H1 (cell line): ENCODE measurements at regions not wholly inside any gene's neighbourhood (a gene's known extent, or its start where the extent isn't known, plus 50 kb on each side); places are given as distances from the start of the nearest gene placed in this dataset.

Experiments
- CTCF ChIA-PET: fragments of 300-600 bp; sonication (Branson Sonifier 250); formaldehyde crosslinking; loops from one replicate; lab custom pipeline; 2021; ENCODE audit not compliant: partially characterized antibody; lab: Charles Lee
- POLR2A ChIA-PET: fragments of 300-600 bp; sonication (Branson Sonifier 250); formaldehyde crosslinking; loops from one replicate; lab custom pipeline; 2021; ENCODE audit warnings: inconsistent platforms; ENCODE audit not compliant: partially characterized antibody; lab: Charles Lee
- DNase-seq, 2 experiments: peaks; one replicate each; pipeline versions ENCODE4 v3.0.0 to v3.0.0-alpha.2; 2010 to 2022; ENCODE audit warnings: low spot score in 2 of 2, low read depth in 1 of 2, mixed read lengths in 1 of 2
- FAIRE-seq: peaks from 2 replicates; lab custom pipeline; 2011; peaks lifted over from hg19 to GRCh38; lab: Jason Lieb, UNC
- H2AFZ ChIP-seq: 2 replicates; pipeline ENCODE4 v1.8.1; 2012; ENCODE audit warnings: low read length, inconsistent platforms
- H2AK5ac ChIP-seq: 2 replicates; pipeline ENCODE4 v1.6.1; 2013; ENCODE audit warnings: low read depth, low read length
- H2BK120ac ChIP-seq: replicated peaks from 2 replicates; pipeline ENCODE3; 2013; ENCODE audit warnings: low read depth, low read length, inconsistent platforms
- H2BK12ac ChIP-seq: 2 replicates; pipeline ENCODE4 v1.6.1; 2013; ENCODE audit warnings: low read depth, low read length
- H2BK15ac ChIP-seq: 2 replicates; pipeline ENCODE4 v1.6.1; 2013; ENCODE audit warnings: low read length
- H2BK20ac ChIP-seq: 2 replicates; pipeline ENCODE4 v1.6.1; 2013; ENCODE audit warnings: low read length
- H2BK5ac ChIP-seq: 2 replicates; pipeline ENCODE4 v1.6.1; 2013; ENCODE audit warnings: low read depth, low read length
- H3K14ac ChIP-seq: 2 replicates; pipeline ENCODE4 v1.6.1; 2013; ENCODE audit warnings: inconsistent platforms; ENCODE audit not compliant: insufficient read length
- H3K18ac ChIP-seq: 2 replicates; pipeline ENCODE4 v1.6.1; 2013; ENCODE audit warnings: low read length; ENCODE audit errors: extremely low read depth
- H3K23ac ChIP-seq: 2 replicates; pipeline ENCODE4 v1.6.1; 2013; ENCODE audit warnings: inconsistent platforms; ENCODE audit not compliant: insufficient read length
- H3K23me2 ChIP-seq: 2 replicates; pipeline ENCODE4 v1.6.1; 2013; ENCODE audit warnings: low read depth, low read length
- H3K27ac ChIP-seq: 2 replicates; pipeline ENCODE4 v1.6.1; 2011; ENCODE audit warnings: low read depth, low read length, inconsistent platforms
- H3K27me3 ChIP-seq, 4 experiments: replicated peaks in 1 of 4; 1 replicate in 1 of 4; 2 replicates in 3 of 4; pipeline versions ENCODE4 v1.6.1 to v1.8.1; 2011 to 2013; ENCODE audit warnings: low read length in 3 of 4, mild to moderate bottlenecking in 3 of 4, inconsistent platforms in 2 of 4, mixed read lengths in 2 of 4, moderate library complexity in 1 of 4; ENCODE audit not compliant: control insufficient read depth in 3 of 4, insufficient read depth in 3 of 4; ENCODE audit errors: extremely low read depth in 1 of 4
- H3K36me3 ChIP-seq, 4 experiments: 2 replicates each; pipeline versions ENCODE4 v1.6.1 to v1.8.1; 2011 to 2013; ENCODE audit warnings: mild to moderate bottlenecking in 4 of 4, low read length in 3 of 4, moderate library complexity in 2 of 4, control low read depth in 1 of 4, inconsistent platforms in 1 of 4; ENCODE audit not compliant: insufficient read depth in 4 of 4, control insufficient read depth in 2 of 4
- H3K4ac ChIP-seq: replicated peaks from 2 replicates; pipeline ENCODE3; 2013; ENCODE audit warnings: low read length, low read depth, mixed read lengths, inconsistent platforms; ENCODE audit not compliant: insufficient read length
- H3K4me1 ChIP-seq, 4 experiments: replicated peaks in 1 of 4; 1 replicate in 1 of 4; 2 replicates in 3 of 4; pipeline versions ENCODE4 v1.6.1 to v1.8.1; 2011 to 2013; ENCODE audit warnings: low read length in 3 of 4, inconsistent platforms in 2 of 4, mixed read lengths in 1 of 4; ENCODE audit not compliant: insufficient read depth in 4 of 4, control insufficient read depth in 3 of 4
- H3K4me2 ChIP-seq, 2 experiments: 2 replicates each; pipeline versions ENCODE4 v1.6.1 to v1.8.1; 2011 to 2013; ENCODE audit warnings: low read depth in 2 of 2, low read length in 2 of 2, control low read depth in 1 of 2, inconsistent platforms in 1 of 2, mild to moderate bottlenecking in 1 of 2; ENCODE audit not compliant: insufficient read depth in 1 of 2
- H3K4me3 ChIP-seq, 4 experiments: fragments of 200-600, 300-600 bp in 1 of 4; sonication (generic), shearing (Covaris generic), sonication (Bioruptor Twin) in 1 of 4; 2 replicates each; pipeline versions ENCODE4 v1.5.1 to v1.8.1; 2011 to 2016; ENCODE audit warnings: low read length in 4 of 4, low read depth in 3 of 4, control low read depth in 2 of 4, inconsistent platforms in 2 of 4, mild to moderate bottlenecking in 2 of 4, mixed read lengths in 1 of 4, moderate library complexity in 1 of 4; ENCODE audit not compliant: insufficient read depth in 2 of 4; ENCODE audit errors: extremely low read depth in 1 of 4
- H3K56ac ChIP-seq: replicated peaks from 2 replicates; pipeline ENCODE3; 2013; ENCODE audit warnings: low read depth, mild to moderate bottlenecking, mixed read lengths, low read length, inconsistent platforms; ENCODE audit not compliant: insufficient read length
- H3K79me1 ChIP-seq: 2 replicates; pipeline ENCODE4 v1.6.1; 2013; ENCODE audit warnings: low read depth, low read length, control low read depth
- H3K79me2 ChIP-seq, 2 experiments: 2 replicates each; pipeline versions ENCODE4 v1.6.1 to v1.8.1; 2012 to 2013; ENCODE audit warnings: low read length in 2 of 2, mild to moderate bottlenecking in 2 of 2, inconsistent platforms in 1 of 2; ENCODE audit not compliant: insufficient read depth in 2 of 2, control insufficient read depth in 1 of 2
- H3K9ac ChIP-seq, 4 experiments: replicated peaks in 1 of 4; 1 replicate in 1 of 4; 2 replicates in 3 of 4; pipeline versions ENCODE4 v1.6.1 to v1.8.1; 2011 to 2013; ENCODE audit warnings: low read depth in 3 of 4, low read length in 3 of 4, control low read depth in 2 of 4, mild to moderate bottlenecking in 2 of 4, moderate library complexity in 2 of 4, inconsistent platforms in 1 of 4; ENCODE audit errors: extremely low read depth in 1 of 4
- H3K9me3 ChIP-seq, 2 experiments: 2 replicates each; pipeline versions ENCODE4 v1.6.1 to v1.8.1; 2012 to 2013; ENCODE audit warnings: mild to moderate bottlenecking in 2 of 2, moderate library complexity in 2 of 2, control low read depth in 1 of 2, inconsistent platforms in 1 of 2, low read depth in 1 of 2, low read length in 1 of 2, mixed read lengths in 1 of 2; ENCODE audit not compliant: insufficient read depth in 2 of 2
- H4K20me1 ChIP-seq, 2 experiments: replicated peaks in 1 of 2; 2 replicates each; pipeline versions ENCODE3 to v1.8.1; 2011 to 2013; ENCODE audit warnings: inconsistent platforms in 2 of 2, low read length in 2 of 2, mild to moderate bottlenecking in 1 of 2; ENCODE audit not compliant: insufficient read depth in 2 of 2, control insufficient read depth in 1 of 2
- H4K5ac ChIP-seq: 2 replicates; pipeline ENCODE4 v1.6.1; 2013; ENCODE audit warnings: low read length, low read depth, mixed read lengths, inconsistent platforms; ENCODE audit not compliant: insufficient read length
- H4K8ac ChIP-seq: 2 replicates; pipeline ENCODE4 v1.8.0; 2013; ENCODE audit warnings: mild to moderate bottlenecking, moderate library complexity, low read length, inconsistent platforms; ENCODE audit not compliant: insufficient read depth; ENCODE audit errors: extremely low read depth
- H4K91ac ChIP-seq: replicated peaks from 2 replicates; pipeline ENCODE3; 2013; ENCODE audit warnings: low read length, mixed read lengths, inconsistent platforms; ENCODE audit not compliant: insufficient read length
- EZH2 ChIP-seq: fragments of 200-600 bp; sonication (generic); IDR thresholded peaks from 2 replicates; pipeline ENCODE4 v1.7.1; 2012; ENCODE audit warnings: low read depth, mild to moderate bottlenecking, moderate library complexity, low read length, inconsistent platforms; ENCODE audit not compliant: severe bottlenecking
- FOSL1 ChIP-seq: IDR thresholded peaks from 2 replicates; pipeline ENCODE4 v1.6.1; 2011; ENCODE audit warnings: mild to moderate bottlenecking, low read depth, low read length, moderate library complexity; ENCODE audit not compliant: insufficient read depth
- HDAC6 ChIP-seq: IDR thresholded peaks from one replicate; pipeline ENCODE4 v1.7.1; 2012; ENCODE audit warnings: low read depth, mild to moderate bottlenecking, inconsistent platforms, low read length, moderate library complexity
- MAFK ChIP-seq: IDR thresholded peaks from 2 replicates; pipeline ENCODE4 v1.6.1; 2012; ENCODE audit warnings: low read depth, mild to moderate bottlenecking, improper control_type of control experiment, low read length
- NANOG ChIP-seq: IDR thresholded peaks from 2 replicates; pipeline ENCODE4 v1.6.1; 2011; ENCODE audit warnings: low read length, low read depth, mild to moderate bottlenecking, inconsistent platforms; ENCODE audit not compliant: insufficient read depth, poor library complexity, severe bottlenecking
- RAD21 ChIP-seq, 2 experiments: IDR thresholded peaks in 1 of 2; conservative IDR thresholded peaks in 1 of 2; 2 replicates each; pipeline ENCODE4 v1.6.1; 2011; ENCODE audit warnings: low read depth in 2 of 2, low read length in 2 of 2, improper control_type of control experiment in 1 of 2, inconsistent platforms in 1 of 2, mild to moderate bottlenecking in 1 of 2, moderate library complexity in 1 of 2
- RXRA ChIP-seq: IDR thresholded peaks from 2 replicates; pipeline ENCODE4 v1.6.1; 2011; ENCODE audit warnings: low read depth, mild to moderate bottlenecking, low read length, moderate library complexity; ENCODE audit not compliant: insufficient read depth
- SIRT6 ChIP-seq: IDR thresholded peaks from one replicate; pipeline ENCODE4 v1.7.1; 2012; ENCODE audit warnings: low read length, inconsistent platforms
- SIX5 ChIP-seq: IDR thresholded peaks from 2 replicates; pipeline ENCODE4 v1.6.1; 2011; ENCODE audit warnings: mild to moderate bottlenecking, low read depth, low read length
- SRF ChIP-seq: IDR thresholded peaks from 2 replicates; pipeline ENCODE4 v1.6.1; 2011; ENCODE audit warnings: mild to moderate bottlenecking, low read depth, low read length, moderate library complexity
- USF2 ChIP-seq: IDR thresholded peaks from 2 replicates; pipeline ENCODE4 v1.6.1; 2011; ENCODE audit warnings: low read length, improper control_type of control experiment
- YY1 ChIP-seq: IDR thresholded peaks from 2 replicates; pipeline ENCODE4 v1.6.1; 2011; ENCODE audit warnings: low read depth, mild to moderate bottlenecking, low read length
- WGBS, 2 experiments: shearing (Covaris generic) in 1 of 2; methylation state at CpG; one replicate each; pipeline versions ENCODE4 v1.1.6 to v1.1.7; 2013 to 2015; ENCODE audit warnings: low lambda C conversion rate in 2 of 2, mixed read lengths in 2 of 2, inconsistent platforms in 1 of 2, low coverage in 1 of 2, missing lambda C conversion rate in 1 of 2; ENCODE audit not compliant: insufficient replicate concordance in 2 of 2, insufficient coverage in 1 of 2, insufficient read length in 1 of 2; ENCODE audit errors: extremely low coverage in 1 of 2, missing lambda C conversion rate in 1 of 2; 5-methylcytosine and 5-hydroxymethylcytosine counted together
- TF ChIP-seq, protein P1 (sequence below): IDR thresholded peaks from 2 replicates; pipeline ENCODE4 v1.6.1; 2012; ENCODE audit warnings: inconsistent platforms

- no peak overlapping the region for H2AK5ac ChIP-seq
- H3K23me2 ChIP-seq, result no peaks in the 10 kb centered on the region
- no peak overlapping the region for H3K4me3 ChIP-seq
- POLR2A ChIA-PET, result no interaction called here
- no peaks in the 10 kb centered on the region for H3K4me1 ChIP-seq
- no peak overlapping the region for H2BK20ac ChIP-seq
- H3K4ac ChIP-seq, result no peak overlapping the region
- DNase-seq (no peak), FAIRE-seq (no peak)
- no peak overlapping the region for H3K27ac ChIP-seq
- no peak overlapping the region for H2BK12ac ChIP-seq
- H3K79me2 ChIP-seq, result no peaks in the 10 kb centered on the region
- no peaks in the 10 kb centered on the region for H3K27me3 ChIP-seq
- H3K14ac ChIP-seq, result no peak overlapping the region
- H3K23ac ChIP-seq, result no peak overlapping the region
- H3K4me2 ChIP-seq, result no peak overlapping the region
- no peak overlapping the region for H4K8ac ChIP-seq
- no peak overlapping the region for H2BK15ac ChIP-seq
- WGBS, 2 experiments, result 83% methylated on average over 2 of the region's 2 CpGs; no CpG with 5 or more reads in 1 of the 2 experiments
- H3K9me3 ChIP-seq, result peaks cover 0 to 5% of the 10 kb centered on the region in 2 experiments; a peak in 1 of 4 replicates
- no peak overlapping the region for H4K5ac ChIP-seq
- no peaks in the 10 kb centered on the region for H3K36me3 ChIP-seq
- no peaks in the 10 kb centered on the region for H3K79me1 ChIP-seq
- H3K9ac ChIP-seq, result no peak overlapping the region
- no peak overlapping the region for H2AFZ ChIP-seq
- H2BK120ac ChIP-seq, result no peak overlapping the region
- no peaks in the 10 kb centered on the region for H4K20me1 ChIP-seq
- no peak overlapping the region for H2BK5ac ChIP-seq
- H3K56ac ChIP-seq, result no peak overlapping the region
- H4K91ac ChIP-seq, result no peak overlapping the region
- CTCF ChIA-PET, result interaction anchor here (0.7 kb wide), 2 partner anchors 13 to 82 kb away, joined by 3 to 4 read pairs; no protein-coding TSS in a partner anchor
- no peak overlapping the region for H3K18ac ChIP-seq
- TF ChIP-seq SIX5 (no peak), RXRA (no peak), NANOG (no peak), HDAC6 (no peak), EZH2 (no peak), SIRT6 (no peak), FOSL1 (no peak), RAD21 (IDR thresholded peaks at IDR 0.05 in 1 of 2, conservative IDR thresholded peaks at IDR 0.05 in 1 of 2; ENCODE audit: low read depth in 2 of 2, low read length in 2 of 2) (no peak), USF2 (no peak), SRF (no peak), MAFK (no peak), YY1 (no peak)
- TF ChIP-seq, protein P1, sequence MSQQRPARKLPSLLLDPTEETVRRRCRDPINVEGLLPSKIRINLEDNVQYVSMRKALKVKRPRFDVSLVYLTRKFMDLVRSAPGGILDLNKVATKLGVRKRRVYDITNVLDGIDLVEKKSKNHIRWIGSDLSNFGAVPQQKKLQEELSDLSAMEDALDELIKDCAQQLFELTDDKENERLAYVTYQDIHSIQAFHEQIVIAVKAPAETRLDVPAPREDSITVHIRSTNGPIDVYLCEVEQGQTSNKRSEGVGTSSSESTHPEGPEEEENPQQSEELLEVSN, result no peak
Observed at GRCh38 chrX:106467943-106468342, 143.8 kb upstream of the RADX start.
